HepG2 (cell line): ENCODE measurements at regions not wholly inside any gene's neighbourhood (a gene's known extent, or its start where the extent isn't known, plus 50 kb on each side); places are given as distances from the start of the nearest gene placed in this dataset.

Experiments
- ATAC-seq: fragments of 200-7000 bp; cut with Tn5 transposase; 3 replicates; pipeline ENCODE4 v1.9.1; 2020; ENCODE audit warnings: mild to moderate bottlenecking, moderate library complexity
- BruUV-seq: library from RNA; stranded (reverse); fragments of 400-500 nt; replicated peaks from 2 replicates; lab custom pipeline; 2021; lab: Mats Ljungman, UMichigan
- CTCF ChIA-PET: fragments of 300-600 bp; formaldehyde crosslinking; extraction: SDS; loops from one replicate; lab custom pipeline; 2021; ENCODE audit warnings: low total read pairs, inconsistent platforms, low intra/inter-chr PET ratio; lab: Yijun Ruan, JAX
- POLR2A ChIA-PET: fragments of 350-600 bp; sonication (Branson Sonifier 250); formaldehyde crosslinking; loops from one replicate; lab custom pipeline; 2020; ENCODE audit warnings: antibody characterized with exemption, inconsistent platforms; lab: Yijun Ruan, JAX
- DNase-seq: peaks from one replicate; pipeline ENCODE4 v3.0.0-alpha.2; 2015; ENCODE audit warnings: low spot score
- FAIRE-seq: peaks from 3 replicates; lab custom pipeline; 2011; peaks lifted over from hg19 to GRCh38; lab: Jason Lieb, UNC
- H2AFZ ChIP-seq: one replicate; pipeline ENCODE4 v1.6.1; 2011; ENCODE audit warnings: low read length, inconsistent platforms
- H3K27ac ChIP-seq: fragments of 300-600 bp; 3 replicates; pipeline ENCODE4 v1.8.0; 2011; ENCODE audit warnings: mixed run types, mild to moderate bottlenecking, mixed read lengths, low read length, inconsistent platforms; ENCODE audit not compliant: insufficient read depth; ENCODE audit errors: extremely low read length
- H3K27me3 ChIP-seq, 2 experiments: fragments of 200-600 bp in 1 of 2; 2 replicates in 1 of 2; 3 replicates in 1 of 2; pipeline versions ENCODE4 v1.6.0 to v1.8.0; 2011; ENCODE audit warnings: low read length in 2 of 2, mild to moderate bottlenecking in 2 of 2, moderate library complexity in 2 of 2, inconsistent platforms in 1 of 2; ENCODE audit not compliant: insufficient read depth in 2 of 2, control insufficient read depth in 1 of 2
- H3K36me3 ChIP-seq, 2 experiments: fragments of 200-600 bp in 1 of 2; replicated peaks in 1 of 2; 2 replicates in 1 of 2; 3 replicates in 1 of 2; pipeline versions ENCODE4 v1.5.1 to v1.8.0; 2011; ENCODE audit warnings: low read length in 2 of 2, inconsistent platforms in 1 of 2; ENCODE audit not compliant: insufficient read depth in 2 of 2, control insufficient read depth in 1 of 2
- H3K4me1 ChIP-seq: 2 replicates; pipeline ENCODE4 v1.5.1; 2012; ENCODE audit warnings: low read length, inconsistent platforms; ENCODE audit not compliant: insufficient read depth
- H3K4me2 ChIP-seq: 2 replicates; pipeline ENCODE4 v1.6.0; 2011; ENCODE audit warnings: low read depth, low read length, inconsistent platforms
- H3K4me3 ChIP-seq, 3 experiments: fragments of 200-600 bp in 1 of 3; sonication (generic), shearing (Covaris generic) in 1 of 3; replicated peaks in 1 of 3; 2 replicates each; pipeline ENCODE4 v1.5.1; 2011 to 2016; ENCODE audit warnings: low read length in 3 of 3, inconsistent platforms in 2 of 3, low read depth in 2 of 3, mild to moderate bottlenecking in 2 of 3, control low read depth in 1 of 3, mixed read lengths in 1 of 3; ENCODE audit not compliant: insufficient read depth in 1 of 3
- H3K79me2 ChIP-seq: one replicate; pipeline ENCODE4 v1.6.1; 2011; ENCODE audit warnings: low read length, inconsistent platforms; ENCODE audit not compliant: insufficient read depth
- H3K9ac ChIP-seq: 2 replicates; pipeline ENCODE4 v1.6.0; 2011; ENCODE audit warnings: mild to moderate bottlenecking, low read depth, low read length, inconsistent platforms; ENCODE audit not compliant: insufficient read depth
- H3K9me3 ChIP-seq: 2 replicates; pipeline ENCODE4 v1.5.1; 2012; ENCODE audit warnings: mild to moderate bottlenecking, low read length
- H4K20me1 ChIP-seq: 2 replicates; pipeline ENCODE4 v1.6.0; 2011; ENCODE audit warnings: inconsistent platforms, mild to moderate bottlenecking, low read length, moderate library complexity; ENCODE audit not compliant: insufficient read depth
- HOXA7 ChIP-seq: sonication (generic); formaldehyde crosslinking; IDR thresholded peaks from 2 replicates; pipeline ENCODE4 v1.8.1; 2022; ENCODE audit warnings: mild to moderate bottlenecking, missing genetic modification reagents, moderate library complexity
- MBD4 ChIP-seq: IDR thresholded peaks from 2 replicates; pipeline ENCODE4 v1.6.1; 2012; ENCODE audit warnings: low read length, inconsistent platforms, borderline replicate concordance
- NCOA5 ChIP-seq: sonication (generic); formaldehyde crosslinking; IDR thresholded peaks from 2 replicates; pipeline ENCODE4 v1.4.0; 2020; ENCODE audit warnings: missing genetic modification reagents
- ZBTB40 ChIP-seq, 2 experiments: fragments of 450-650 bp in 1 of 2; sonication (generic) in 1 of 2; formaldehyde crosslinking in 1 of 2; IDR thresholded peaks; 2 replicates each; pipeline versions ENCODE4 v1.6.1 to v1.8.0; 2016 to 2022; ENCODE audit warnings: antibody characterized with exemption in 1 of 2, mild to moderate bottlenecking in 1 of 2, missing genetic modification reagents in 1 of 2
- ZBTB7B ChIP-seq: sonication (generic); formaldehyde crosslinking; IDR thresholded peaks from 2 replicates; pipeline ENCODE4 v1.4.0; 2020; ENCODE audit warnings: missing genetic modification reagents
- ZNF343 ChIP-seq: sonication (generic); formaldehyde crosslinking; IDR thresholded peaks from 2 replicates; pipeline ENCODE4 v1.4.0; 2020; ENCODE audit warnings: mild to moderate bottlenecking, missing genetic modification reagents
- ZNF703 ChIP-seq: sonication (generic); formaldehyde crosslinking; IDR thresholded peaks from 2 replicates; pipeline ENCODE4 v1.5.1; 2020; ENCODE audit warnings: missing genetic modification reagents, mild to moderate bottlenecking, moderate library complexity, borderline replicate concordance
- WGBS: methylation state at CpG from one replicate; pipeline ENCODE4 v1.1.6; 2017; ENCODE audit warnings: low lambda C conversion rate; 5-methylcytosine and 5-hydroxymethylcytosine counted together
- in situ Hi-C: cut with HindIII; loops from 2 replicates; pipeline ENCODE4 v1.10.0; 2017; ENCODE audit warnings: low pct_unique_long_range_greater_than_20kb; ENCODE audit not compliant: extremely low pct_ligation_motif_present
- intact Hi-C: fragments of 100-400 bp; cut with micrococcal nuclease; formaldehyde crosslinking; loops from one replicate; pipeline ENCODE4 v1.10.0; 2022; ENCODE audit not compliant: unreplicated experiment

GRCh38 chr3:13124631-13125030 lies 51.4 kb upstream of the IQSEC1 start:
- TF ChIP-seq MBD4: no peak
- no peak for TF ChIP-seq ZNF343 (CRISPR knock-in tag)
- TF ChIP-seq ZNF703 (CRISPR knock-in tag): no peak
- TF ChIP-seq ZBTB7B (CRISPR knock-in tag): no peak
- TF ChIP-seq HOXA7 (CRISPR knock-in tag): no peak
- H4K20me1 ChIP-seq: 0 out of 2 replicates have a peak, but pooled peaks cover 2% of the 10 kb centered on the region
- FAIRE-seq (no peak), DNase-seq (no peak), ATAC-seq (no peak)
- in situ Hi-C loops (no loop called here), intact Hi-C loops (no loop called here)
- no peaks in the 10 kb centered on the region for H3K9me3 ChIP-seq
- ChIA-PET POLR2A (no interaction called here), CTCF (no interaction called here)
- WGBS: 98% methylated on average over 5 of the region's 11 CpGs
- H2AFZ ChIP-seq: no peak overlapping the region
- no peak overlapping the region for H3K4me3 ChIP-seq
- H3K79me2 ChIP-seq: no peaks in the 10 kb centered on the region
- BruUV-seq: no TSS peak
- no peaks in the 10 kb centered on the region for H3K27me3 ChIP-seq
- H3K36me3 ChIP-seq: peaks cover 0 to 7% of the 10 kb centered on the region in 2 experiments; a peak in 3 of 5 replicates
- H3K4me2 ChIP-seq: no peak overlapping the region
- H3K27ac ChIP-seq: no peak overlapping the region
- H3K4me1 ChIP-seq: no peaks in the 10 kb centered on the region
- H3K9ac ChIP-seq: no peak overlapping the region

- H3K27ac ChIP-seq: no peak overlapping the region
- DNase-seq: no peak
- no peak for ATAC-seq
- no peak overlapping the region for H3K9ac ChIP-seq
- intact Hi-C loops (no loop called here), in situ Hi-C loops (no loop called here)
- H3K9me3 ChIP-seq: no peaks in the 10 kb centered on the region
- 0 out of 2 replicates have a peak, but pooled peaks cover 2% of the 10 kb centered on the region for H4K20me1 ChIP-seq
- no peak overlapping the region for H3K4me3 ChIP-seq
- no peak overlapping the region for H2AFZ ChIP-seq
- FAIRE-seq: no peak
- ChIA-PET CTCF (no interaction called here), POLR2A (no interaction called here)
- TF ChIP-seq ZBTB40 (IDR thresholded peaks at IDR 0.05) (no peak), ZBTB40 (CRISPR knock-in tag; IDR thresholded peaks at IDR 0.05) (peak; percentile 84; the same call in 1 of the 2 replicates), NCOA5 (CRISPR knock-in tag) (no peak)
- H3K4me1 ChIP-seq: no peaks in the 10 kb centered on the region
- 98% methylated on average over 8 of the region's 11 CpGs for WGBS
- peaks cover 0 to 7% of the 10 kb centered on the region in 2 experiments; a peak in 2 of 5 replicates for H3K36me3 ChIP-seq
- BruUV-seq: no TSS peak
- H3K27me3 ChIP-seq: no peaks in the 10 kb centered on the region
- H3K4me2 ChIP-seq: no peak overlapping the region
- no peaks in the 10 kb centered on the region for H3K79me2 ChIP-seq
These were observed 50.5 kb upstream of the IQSEC1 start for GRCh38 chr3:13123765-13124164.
